Epithelial cell of esophagus (primary cell): ENCODE measurements at regions not wholly inside any gene's neighbourhood (a gene's known extent, or its start where the extent isn't known, plus 50 kb on each side); places are given as distances from the start of the nearest gene placed in this dataset.
A peak's percentile ranks its signal among the peaks of the same experiment; 100 is the strongest.

Experiments used
- DNase-seq: peaks from one replicate; pipeline ENCODE4 v3.0.0; 2010; ENCODE audit warnings: low read depth
- H3K4me3 ChIP-seq: 2 replicates; pipeline ENCODE4 v1.5.1; 2011; ENCODE audit warnings: mild to moderate bottlenecking, low read length, control low read depth
- CTCF ChIP-seq: IDR thresholded peaks from 2 replicates; pipeline ENCODE4 v1.5.1; 2011; ENCODE audit warnings: low read depth, mild to moderate bottlenecking, low read length, control low read depth, inconsistent platforms; ENCODE audit not compliant: insufficient read depth; ENCODE audit errors: missing control alignments

- no peak for TF ChIP-seq CTCF
- no peak for DNase-seq
These were observed 129.9 kb upstream of the RPS23 start for GRCh38 chr5:82408033-82408432.

GRCh38 chr5:82406205-82406773 lies 128.1 kb upstream of the RPS23 start:
- no peak for TF ChIP-seq CTCF
- DNase-seq: peak; percentile 99
- H3K4me3 ChIP-seq: no peak overlapping the region

More at GRCh38 chr5:82408033-82408432, 129.9 kb upstream of the RPS23 start:
- no peak overlapping the region for H3K4me3 ChIP-seq

GRCh38 chr5:82405618-82406204 lies 127.6 kb upstream of the RPS23 start:
- H3K4me3 ChIP-seq: no peak overlapping the region
- peak; percentile 99 for DNase-seq
- peak; percentile 7 for TF ChIP-seq CTCF

GRCh38 chr5:82405161-82405560 lies 127.0 kb upstream of the RPS23 start:
- peak; percentile 90 for DNase-seq
- TF ChIP-seq CTCF: no peak
- H3K4me3 ChIP-seq: no peak overlapping the region

GRCh38 chr5:82404382-82404945 lies 126.3 kb upstream of the RPS23 start:
- no peak overlapping the region for H3K4me3 ChIP-seq
- TF ChIP-seq CTCF: no peak
- no peak for DNase-seq

- no peak overlapping the region for H3K4me3 ChIP-seq
- no peak for TF ChIP-seq CTCF
- DNase-seq: no peak
These were observed 125.6 kb upstream of the RPS23 start for GRCh38 chr5:82403724-82404123.

GRCh38 chr5:82403026-82403425 lies 124.9 kb upstream of the RPS23 start:
- no peak for DNase-seq
- H3K4me3 ChIP-seq: no peak overlapping the region
- no peak for TF ChIP-seq CTCF
